K562 (cell line): ENCODE measurements at regions not wholly inside any gene's neighbourhood (a gene's known extent, or its start where the extent isn't known, plus 50 kb on each side); places are given as distances from the start of the nearest gene placed in this dataset.

ENCODE experiments used
- CREB1 ChIP-seq, 2 experiments: sonication (generic) in 1 of 2; formaldehyde crosslinking in 1 of 2; IDR thresholded peaks; 2 replicates each; pipeline versions ENCODE4 v1.6.1 to v1.8.0; 2012 to 2022; ENCODE audit warnings: inconsistent platforms in 1 of 2, mild to moderate bottlenecking in 1 of 2, missing genetic modification reagents in 1 of 2, moderate library complexity in 1 of 2
- FOXJ3 ChIP-seq: sonication (generic); formaldehyde crosslinking; IDR thresholded peaks from 2 replicates; pipeline ENCODE4 v1.4.0; 2020; ENCODE audit warnings: mild to moderate bottlenecking, missing genetic modification reagents
- KAT2B ChIP-seq: IDR thresholded peaks from one replicate; pipeline ENCODE4 v1.6.1; 2012; ENCODE audit warnings: low read depth, mild to moderate bottlenecking, control low read depth, inconsistent platforms, low read length, moderate library complexity
- SIN3A ChIP-seq, 2 experiments: fragments of 150-350 bp in 1 of 2; IDR thresholded peaks; 2 replicates each; pipeline ENCODE4 v1.6.1; 2011 to 2016; ENCODE audit warnings: borderline replicate concordance in 2 of 2, low read depth in 2 of 2, low read length in 2 of 2, mild to moderate bottlenecking in 2 of 2, moderate library complexity in 2 of 2; ENCODE audit not compliant: control insufficient read depth in 1 of 2
- TAF1 ChIP-seq: IDR thresholded peaks from 2 replicates; pipeline ENCODE4 v1.6.1; 2011; ENCODE audit warnings: mild to moderate bottlenecking, low read length, moderate library complexity; ENCODE audit not compliant: insufficient read depth, control insufficient read depth, severe bottlenecking; ENCODE audit errors: extremely low read depth
- XRCC5 ChIP-seq: fragments of 200-400 bp; formaldehyde crosslinking; IDR thresholded peaks from 2 replicates; pipeline ENCODE4 v1.6.1; 2017; ENCODE audit warnings: low read depth, mild to moderate bottlenecking, low read length
- ZBTB1 ChIP-seq: sonication (generic); formaldehyde crosslinking; IDR thresholded peaks from 2 replicates; pipeline ENCODE4 v1.8.1; 2023; ENCODE audit warnings: missing genetic modification reagents, low read depth, mild to moderate bottlenecking, borderline replicate concordance
- TF ChIP-seq, protein P1 (sequence below), 3 experiments: IDR thresholded peaks in 2 of 3; conservative IDR thresholded peaks in 1 of 3; 2 replicates each; pipeline ENCODE4 v1.5.1; 2011 to 2012; ENCODE audit warnings: low read length in 3 of 3, mild to moderate bottlenecking in 3 of 3, control low read depth in 2 of 3, improper control_type of control experiment in 1 of 3, inconsistent platforms in 1 of 3, low read depth in 1 of 3, mixed read lengths in 1 of 3, moderate library complexity in 1 of 3; ENCODE audit not compliant: insufficient read depth in 2 of 3

DNA sequence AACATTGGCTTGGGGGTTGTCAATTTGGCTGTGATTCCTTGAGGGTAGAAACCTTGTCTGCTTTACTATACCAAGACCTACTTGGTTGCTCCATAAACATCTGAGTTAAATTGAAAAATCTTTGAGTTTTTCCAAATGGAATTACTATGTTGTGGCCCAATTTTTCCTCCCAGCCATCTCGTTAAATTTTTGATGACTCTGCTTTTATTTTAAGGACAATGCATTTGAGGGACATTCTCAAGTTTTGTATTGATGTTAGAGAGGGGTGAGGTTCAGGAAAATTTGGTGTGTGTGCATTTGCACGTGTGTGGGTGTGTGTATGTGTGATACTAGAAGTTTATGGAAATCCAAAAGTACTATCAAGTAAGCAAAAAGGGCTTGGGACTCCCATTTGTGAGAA, 491.4 kb upstream of the KLF4 start:
- TF ChIP-seq TAF1 (no peak), KAT2B (no peak), SIN3A (IDR thresholded peaks at IDR 0.05; ENCODE audit: borderline replicate concordance in 2 of 2, control insufficient read depth in 1 of 2, low read depth in 2 of 2, low read length in 2 of 2) (no peak), ZBTB1 (no peak), FOXJ3 (no peak), CREB1 (IDR thresholded peaks at IDR 0.05) (no peak), CREB1 (CRISPR knock-in tag; IDR thresholded peaks at IDR 0.05) (no peak), XRCC5 (no peak)
- TF ChIP-seq, protein P1, sequence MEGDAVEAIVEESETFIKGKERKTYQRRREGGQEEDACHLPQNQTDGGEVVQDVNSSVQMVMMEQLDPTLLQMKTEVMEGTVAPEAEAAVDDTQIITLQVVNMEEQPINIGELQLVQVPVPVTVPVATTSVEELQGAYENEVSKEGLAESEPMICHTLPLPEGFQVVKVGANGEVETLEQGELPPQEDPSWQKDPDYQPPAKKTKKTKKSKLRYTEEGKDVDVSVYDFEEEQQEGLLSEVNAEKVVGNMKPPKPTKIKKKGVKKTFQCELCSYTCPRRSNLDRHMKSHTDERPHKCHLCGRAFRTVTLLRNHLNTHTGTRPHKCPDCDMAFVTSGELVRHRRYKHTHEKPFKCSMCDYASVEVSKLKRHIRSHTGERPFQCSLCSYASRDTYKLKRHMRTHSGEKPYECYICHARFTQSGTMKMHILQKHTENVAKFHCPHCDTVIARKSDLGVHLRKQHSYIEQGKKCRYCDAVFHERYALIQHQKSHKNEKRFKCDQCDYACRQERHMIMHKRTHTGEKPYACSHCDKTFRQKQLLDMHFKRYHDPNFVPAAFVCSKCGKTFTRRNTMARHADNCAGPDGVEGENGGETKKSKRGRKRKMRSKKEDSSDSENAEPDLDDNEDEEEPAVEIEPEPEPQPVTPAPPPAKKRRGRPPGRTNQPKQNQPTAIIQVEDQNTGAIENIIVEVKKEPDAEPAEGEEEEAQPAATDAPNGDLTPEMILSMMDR (IDR thresholded peaks at IDR 0.05 in 2 of 3, conservative IDR thresholded peaks at IDR 0.05 in 1 of 3; ENCODE audit: insufficient read depth in 2 of 3, low read depth in 1 of 3, low read length in 3 of 3): no peak
